SW480 (cell line): ENCODE measurements at regions not wholly inside any gene's neighbourhood (a gene's known extent, or its start where the extent isn't known, plus 50 kb on each side); places are given as distances from the start of the nearest gene placed in this dataset.

Experiments used
- DNase-seq: peaks from one replicate; pipeline ENCODE4 v3.0.0-alpha.2; 2016; ENCODE audit warnings: low spot score

DNA sequence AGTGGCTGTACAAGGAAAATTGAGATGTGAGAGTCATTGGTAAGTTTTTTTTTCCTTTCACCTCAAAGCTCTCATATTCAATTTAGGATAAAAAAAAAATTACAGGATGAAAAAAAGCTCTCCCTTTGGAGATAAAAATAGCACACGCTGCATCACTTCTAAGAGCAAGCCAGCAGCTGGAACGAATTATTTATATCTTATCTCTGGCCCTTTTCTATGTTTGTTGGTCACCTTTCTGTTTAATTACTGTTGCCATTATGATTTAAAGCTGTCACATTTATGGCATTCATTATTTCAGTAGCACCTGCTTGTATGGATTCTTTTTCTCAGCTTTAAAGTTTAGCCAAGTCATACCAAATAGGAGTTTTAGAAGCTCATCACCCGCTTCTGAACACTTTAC, 171.6 kb upstream of the PDZRN3 start:
- no peak for DNase-seq

DNA sequence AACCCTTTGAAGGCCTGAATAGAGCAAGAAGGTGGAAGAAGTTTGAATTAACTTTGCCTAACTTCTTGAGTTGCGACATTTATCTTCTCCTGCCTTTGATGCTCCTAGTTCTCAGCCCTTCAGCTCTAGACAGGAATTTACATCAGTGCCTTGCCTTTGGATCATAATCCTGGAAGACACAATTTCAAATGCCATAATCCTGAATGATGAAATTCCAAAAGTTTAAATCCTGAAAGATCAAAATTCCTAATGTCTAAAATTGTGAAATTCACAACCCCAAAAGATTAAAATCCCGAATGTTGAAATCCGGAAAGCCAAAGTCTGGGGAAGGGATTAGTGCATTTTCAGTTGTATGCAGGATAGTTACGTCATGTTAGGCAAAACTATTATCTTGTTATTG, 166.6 kb upstream of the PDZRN3 start:
- DNase-seq = no peak

DNA sequence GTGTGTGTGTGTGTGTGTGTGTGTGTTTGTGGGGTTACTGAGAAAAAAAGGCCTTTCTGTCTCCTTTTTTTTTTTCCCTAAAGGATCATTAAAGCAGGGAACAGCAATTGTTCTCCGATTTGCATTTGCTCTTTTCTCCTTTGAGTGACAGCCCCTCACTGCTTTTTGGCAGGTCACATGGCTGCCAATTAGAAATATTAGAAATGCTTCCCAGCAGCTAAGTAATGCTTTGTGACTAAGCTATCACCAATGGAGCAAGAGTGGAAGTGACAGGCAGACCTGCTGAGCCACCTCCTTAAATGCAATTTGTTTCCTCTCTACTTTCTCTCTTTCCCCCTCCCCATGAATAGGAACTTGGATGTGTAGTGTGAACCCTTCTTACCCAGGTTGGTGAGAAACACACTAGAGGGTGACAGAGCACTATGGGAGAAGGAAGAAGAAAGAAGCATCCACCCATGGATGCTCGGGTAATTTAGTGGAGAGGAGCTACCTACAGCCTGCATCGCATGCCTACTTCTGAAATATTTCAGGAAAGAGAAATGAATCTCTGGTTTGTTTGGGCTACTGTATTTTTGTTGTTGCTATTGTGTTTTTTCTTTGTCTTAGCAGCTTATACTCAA, 165.2 kb upstream of the PDZRN3 start:
- no peak for DNase-seq

DNA sequence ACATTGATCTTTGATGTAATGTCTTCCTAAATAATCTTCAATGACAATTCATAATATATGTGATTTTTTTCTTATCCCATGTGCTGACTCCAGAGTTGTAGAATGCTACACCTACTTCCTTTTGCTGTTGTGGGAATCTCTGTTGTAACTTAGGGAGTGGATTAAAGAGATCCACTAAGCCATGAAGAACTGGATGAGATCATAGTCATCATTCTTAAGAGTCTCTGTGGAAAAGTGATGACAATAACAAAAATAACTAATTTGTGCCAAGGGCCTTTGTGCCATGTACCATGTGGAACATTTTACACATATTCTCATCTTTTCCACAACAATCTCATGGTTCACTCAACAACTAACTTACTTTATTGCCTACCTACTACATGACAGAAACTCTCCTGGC, 162.9 kb upstream of the PDZRN3 start:
- no peak for DNase-seq

DNA sequence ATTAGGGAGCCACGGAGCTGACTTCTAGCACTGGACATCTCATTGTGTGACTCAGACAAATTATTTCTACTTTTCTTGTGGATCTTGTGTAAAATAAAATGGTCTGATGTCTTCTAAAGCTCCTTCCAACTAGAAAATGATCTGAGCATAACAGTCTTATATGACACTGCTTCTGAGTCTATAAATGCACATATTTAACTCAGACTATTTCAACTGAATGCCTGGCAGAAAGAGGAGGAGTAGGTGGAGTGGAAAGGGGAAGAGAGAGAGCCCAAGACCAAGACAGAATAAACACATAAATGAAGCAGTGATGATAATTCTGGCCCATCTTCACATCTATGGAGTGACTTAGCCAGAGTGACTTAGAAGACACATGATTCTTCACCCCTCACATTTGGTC, 162.3 kb upstream of the PDZRN3 start:
- no peak for DNase-seq

DNA sequence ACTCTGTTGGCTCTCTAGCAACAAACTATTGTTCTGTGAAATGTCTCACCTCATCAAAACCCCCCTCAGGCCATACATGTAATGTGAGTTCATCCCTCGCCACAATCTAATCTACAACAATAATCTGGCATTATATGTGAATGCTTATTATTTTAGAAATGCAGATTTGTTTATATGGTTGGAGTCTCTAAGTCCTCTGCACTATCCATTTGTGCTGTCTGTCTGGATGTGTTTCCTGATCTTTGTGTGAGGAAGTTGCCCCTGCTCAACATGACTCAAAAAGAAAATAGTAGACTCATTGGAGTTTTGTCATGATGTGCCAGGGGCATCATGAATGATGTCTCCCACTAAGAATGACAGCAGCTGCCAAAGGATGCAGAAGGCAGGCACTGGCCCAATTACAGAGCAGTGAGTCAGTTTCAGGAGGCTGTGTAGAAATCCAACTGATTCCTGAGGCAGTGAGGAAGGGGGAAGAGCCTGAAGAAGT, 161.6 kb upstream of the PDZRN3 start:
- DNase-seq = no peak

DNA sequence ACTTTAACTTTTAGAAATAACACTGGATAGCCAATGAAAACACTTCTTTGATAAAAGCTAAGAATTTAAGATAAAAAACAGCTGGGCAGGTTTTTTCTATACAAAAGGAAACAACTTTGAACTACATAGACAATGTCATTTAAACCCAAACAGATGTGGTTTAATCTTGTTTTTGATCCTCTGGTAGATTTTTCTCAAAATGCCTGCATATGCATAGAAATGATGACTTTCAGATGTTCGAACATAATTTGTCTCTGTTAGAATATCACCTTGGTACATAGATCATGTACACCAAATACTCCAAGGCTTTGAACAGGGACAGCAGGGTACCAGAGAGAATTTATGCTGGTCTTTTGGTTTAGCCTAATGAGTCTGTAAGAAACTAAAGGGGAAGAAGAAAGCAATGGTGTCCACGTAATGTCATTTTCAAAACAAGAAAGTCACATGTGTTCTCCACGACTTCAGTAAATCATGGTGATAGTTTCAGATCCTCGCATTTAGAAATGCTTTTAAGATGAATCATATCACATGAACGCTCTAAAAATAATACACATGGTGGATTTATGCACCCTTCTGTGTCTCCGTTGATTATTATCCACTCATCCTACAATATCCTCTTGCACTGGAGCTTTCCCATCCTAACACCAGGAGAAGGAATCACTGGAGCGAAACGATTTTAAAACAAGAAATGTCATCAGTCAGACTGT, 160.1 kb upstream of the PDZRN3 start:
- DNase-seq = no peak

DNA sequence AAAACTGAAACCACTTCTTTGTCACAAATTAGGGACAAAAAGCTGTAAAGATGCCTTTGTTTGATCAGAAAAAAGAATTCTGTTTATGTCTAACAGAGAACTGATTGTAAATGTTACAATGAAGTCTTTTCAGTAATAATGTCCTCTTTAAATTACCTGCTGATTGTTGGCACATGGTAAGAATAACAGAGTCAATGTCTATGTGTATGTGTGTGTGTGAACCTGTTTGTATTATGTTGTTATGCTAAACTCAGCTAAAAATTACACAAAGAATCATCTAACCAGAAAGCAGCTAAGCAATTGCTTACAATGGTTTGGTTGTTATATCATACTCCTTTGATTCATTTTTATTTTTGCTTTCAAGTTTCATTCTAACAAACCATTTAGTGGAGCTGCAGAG, 159.1 kb upstream of the PDZRN3 start:
- no peak for DNase-seq

DNA sequence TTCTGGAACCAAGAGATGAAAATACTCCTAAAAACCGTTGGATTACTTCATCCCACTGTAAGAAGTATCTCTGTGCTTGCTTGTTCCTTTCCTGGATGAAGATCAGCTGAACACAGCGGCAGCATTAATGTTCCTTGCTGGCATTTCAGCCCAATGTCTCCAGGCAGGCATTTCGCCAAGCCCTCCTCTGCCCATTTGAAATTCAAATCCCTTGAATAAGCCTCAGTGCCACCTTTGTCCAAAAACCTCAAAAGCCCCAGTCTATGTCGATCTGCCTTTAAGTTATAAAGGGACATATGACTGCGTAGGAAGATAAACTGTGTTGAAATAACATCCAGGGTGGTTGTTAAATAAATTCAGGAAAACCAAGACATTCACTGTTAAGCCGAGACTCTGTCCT, 156.8 kb upstream of the PDZRN3 start:
- no peak for DNase-seq

DNA sequence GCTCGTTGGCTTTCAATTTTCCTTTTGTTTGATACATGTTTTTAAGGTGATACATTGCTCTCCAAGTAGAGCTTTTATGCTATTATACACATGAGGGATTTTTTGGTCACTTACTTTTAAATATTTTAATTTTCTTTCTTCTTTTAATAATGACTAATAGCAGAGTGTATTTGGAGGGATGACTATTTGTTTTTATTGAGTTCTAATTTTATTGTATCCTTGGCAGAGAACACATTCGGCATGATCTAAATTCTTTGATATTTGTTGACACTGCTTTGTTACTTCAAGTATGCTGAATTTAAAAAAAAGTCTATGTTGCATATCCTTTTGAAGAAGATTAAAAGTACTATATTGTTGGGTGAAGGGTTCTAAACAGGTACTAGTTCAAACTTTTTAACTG, 149.9 kb upstream of the PDZRN3 start:
- DNase-seq = no peak

DNA sequence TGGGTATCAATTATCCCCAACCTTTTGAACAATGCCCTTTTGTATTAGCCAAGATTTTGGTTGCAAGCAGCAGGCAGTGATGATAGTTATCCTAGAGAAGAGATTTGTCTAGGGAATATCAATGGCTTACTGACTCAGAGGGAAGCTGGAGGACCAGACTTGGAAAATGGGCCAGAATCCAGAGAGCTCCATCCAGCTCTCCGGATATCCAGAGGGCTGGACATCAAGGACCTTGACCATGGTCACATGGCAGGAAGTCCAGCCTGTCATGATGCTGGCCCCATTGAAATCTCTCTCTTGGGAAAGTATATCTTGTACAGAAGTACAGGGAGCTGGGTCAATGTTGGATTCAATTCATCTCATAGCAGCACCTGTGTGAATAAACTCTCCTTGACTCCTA, 148.5 kb upstream of the PDZRN3 start:
- DNase-seq = no peak

DNA sequence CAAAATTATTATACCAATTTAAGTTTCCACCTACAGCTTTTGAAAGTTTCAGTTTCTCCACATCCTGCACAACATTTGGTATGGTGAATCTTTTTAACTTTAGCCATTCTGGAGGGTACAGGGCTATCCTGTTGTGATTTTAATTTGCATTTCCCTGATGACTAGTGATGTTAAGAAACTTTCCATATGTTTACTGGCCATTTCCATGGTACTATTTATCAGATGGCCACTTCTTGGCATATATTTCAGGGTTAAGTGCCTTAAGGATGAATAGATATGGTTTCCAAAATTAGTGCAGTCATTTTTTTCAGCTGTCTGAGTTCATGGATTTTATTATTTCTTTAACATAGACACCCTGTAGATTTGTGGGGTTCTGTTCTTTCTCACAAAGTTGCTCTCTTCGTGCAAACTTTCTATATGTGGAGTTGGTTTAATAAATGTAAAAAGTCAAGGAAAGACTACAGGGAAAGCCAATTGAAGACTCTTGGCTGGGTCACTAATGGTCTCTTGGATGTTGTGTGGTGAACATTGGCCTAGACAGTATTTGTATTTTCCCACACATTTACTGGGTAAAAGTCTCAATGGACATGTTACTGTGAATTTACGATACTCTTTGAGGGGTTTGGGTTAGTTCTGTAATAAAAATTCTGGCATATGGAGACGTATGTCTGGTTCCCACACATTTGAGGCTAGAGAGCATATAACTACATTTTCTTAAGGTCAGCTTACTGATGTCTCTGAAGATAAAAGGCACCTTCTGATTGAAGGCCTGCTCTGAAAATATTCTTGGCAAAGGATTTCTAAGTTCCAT, 147.5 kb upstream of the PDZRN3 start:
- DNase-seq = no peak

DNA sequence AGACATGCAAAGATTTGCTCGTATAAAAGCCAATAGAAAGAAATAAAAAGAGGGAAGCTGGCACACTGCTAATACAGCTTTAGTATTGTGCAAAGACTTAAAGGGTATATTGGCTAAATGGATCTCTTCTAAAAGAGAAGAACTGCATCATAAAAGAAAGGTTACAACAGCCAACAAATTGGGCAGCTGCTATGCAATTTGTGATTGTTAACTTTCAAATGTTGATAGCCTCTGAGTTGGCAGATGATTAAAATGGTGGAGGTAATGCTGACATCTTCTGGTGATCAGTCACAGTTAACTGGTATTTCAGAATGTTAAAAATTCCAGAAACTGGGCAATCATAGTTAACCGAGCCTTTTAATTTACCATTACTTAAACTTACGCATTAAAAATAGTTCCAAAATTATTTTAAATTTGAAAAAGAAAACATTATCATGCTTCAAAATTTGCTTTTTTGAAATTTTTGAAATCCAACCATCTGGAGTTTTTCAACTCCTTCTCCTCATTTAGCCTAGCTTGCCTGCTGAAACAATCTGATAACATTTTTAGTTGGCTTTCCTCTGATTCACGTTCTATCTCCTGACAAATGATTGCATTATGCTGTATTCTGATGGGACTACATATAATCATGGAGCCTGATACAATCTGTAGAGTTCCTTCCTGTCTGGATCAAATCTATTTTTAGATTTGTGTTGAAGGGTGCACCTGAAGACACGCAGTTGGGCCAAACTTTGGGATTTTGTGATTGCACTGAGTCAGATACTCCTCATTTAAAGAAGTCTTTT, 144.0 kb upstream of the PDZRN3 start:
- DNase-seq = no peak

DNA sequence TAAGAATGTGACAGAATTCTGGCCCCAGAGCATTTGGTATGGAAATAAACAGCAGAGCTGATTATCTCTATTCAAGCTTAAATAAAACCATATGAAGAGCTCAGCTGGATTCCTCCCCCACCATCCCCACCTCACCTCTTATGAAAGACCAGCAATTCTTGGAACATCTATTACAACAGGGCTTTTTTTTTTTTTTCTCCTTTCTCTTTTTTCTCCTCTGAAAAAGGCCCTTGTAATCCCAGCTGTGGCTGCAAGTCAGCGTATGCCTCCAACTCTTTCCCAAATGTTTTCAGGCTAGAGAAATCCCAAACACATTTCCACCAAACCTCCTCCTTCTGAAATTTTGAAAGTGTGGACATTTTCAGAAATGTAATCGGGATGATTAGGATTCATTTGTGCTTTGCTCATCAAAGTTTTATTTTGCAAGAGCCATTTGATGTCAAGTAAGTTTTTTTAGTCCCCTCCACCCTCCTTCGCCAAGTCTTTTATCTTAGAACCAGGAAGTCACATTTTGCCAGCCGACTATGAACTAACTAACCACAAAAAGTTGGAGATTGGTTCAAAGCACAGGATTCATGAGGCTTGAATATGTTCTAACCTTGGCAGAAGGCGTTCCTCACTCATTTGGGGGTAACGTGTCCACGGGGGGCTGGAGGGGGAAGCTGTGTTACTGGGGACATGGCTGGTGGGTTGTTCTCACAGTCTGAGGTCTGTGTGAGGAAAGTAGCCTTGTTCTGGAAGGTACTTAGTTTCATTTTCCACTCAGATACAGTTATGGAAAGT, 142.0 kb upstream of the PDZRN3 start:
- DNase-seq = peak; percentile 23

DNA sequence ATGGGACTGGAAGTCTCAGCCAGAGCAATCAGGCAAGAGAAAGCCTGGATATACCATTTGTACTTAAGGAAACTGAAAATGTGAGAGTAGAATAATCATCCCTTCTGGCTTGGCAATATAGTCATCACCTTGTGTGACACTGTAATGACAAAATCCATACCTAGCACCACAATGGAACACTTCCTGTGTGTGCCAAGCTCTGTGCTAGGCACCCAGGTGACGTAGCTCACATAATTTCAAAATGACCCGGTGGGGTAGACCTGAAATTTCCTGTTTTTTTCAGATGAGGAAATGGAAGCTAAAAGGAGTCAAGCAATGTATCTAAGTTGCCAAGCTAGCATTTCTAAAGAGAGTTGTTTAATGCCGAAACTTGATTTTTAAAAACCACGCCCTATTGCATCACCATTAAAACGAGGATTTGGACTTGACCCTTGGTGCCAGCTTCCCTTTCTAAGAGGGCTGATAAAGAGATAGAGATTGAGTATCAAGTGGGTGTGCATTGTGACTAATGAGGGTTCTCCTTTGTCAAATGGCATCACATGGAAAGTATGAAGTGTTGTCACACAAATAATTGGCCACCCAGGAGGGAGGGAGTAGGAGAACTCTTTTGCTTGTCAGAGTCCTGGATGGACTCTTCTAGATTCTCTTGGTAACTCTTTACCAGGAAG, 141.3 kb upstream of the PDZRN3 start:
- DNase-seq = no peak

DNA sequence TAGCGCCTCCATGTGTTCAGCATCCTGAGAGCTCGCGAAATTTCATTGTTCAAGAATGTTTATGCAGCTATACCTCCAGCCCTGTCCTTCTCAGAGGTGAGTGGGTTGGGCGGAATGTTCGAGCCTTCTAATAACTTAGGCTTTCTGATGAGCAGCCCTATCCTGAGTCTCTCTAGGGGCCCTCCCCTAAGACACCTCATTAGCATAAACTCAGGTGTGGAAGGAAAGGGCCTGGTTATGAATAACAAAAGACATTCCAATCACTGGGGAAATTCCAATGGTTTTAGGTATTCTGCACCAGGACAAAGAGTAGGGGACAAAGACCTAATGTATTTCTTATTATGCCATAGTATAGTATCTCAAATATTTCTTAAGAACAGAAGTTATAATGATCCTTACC, 138.1 kb upstream of the PDZRN3 start:
- no peak for DNase-seq

DNA sequence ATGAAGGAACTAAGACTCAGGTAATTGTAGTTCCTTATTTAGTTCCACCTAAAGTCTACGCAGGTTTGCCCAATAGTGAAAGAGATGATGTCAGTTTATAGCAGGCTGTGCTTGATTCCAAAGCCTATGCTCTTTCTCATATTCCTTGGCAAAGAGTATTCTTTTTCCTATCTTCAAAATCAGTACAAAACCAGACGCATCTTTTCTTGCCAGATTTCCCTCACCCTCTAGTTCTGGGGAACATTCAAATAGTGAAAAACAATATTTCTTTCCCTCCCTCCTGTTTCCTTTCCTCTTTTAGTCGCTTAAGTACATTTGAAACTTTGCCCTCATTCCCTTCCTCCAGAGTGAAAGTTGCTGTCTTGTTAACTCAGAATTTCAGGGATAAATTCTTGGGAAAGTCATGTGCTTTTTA, 134.6 kb upstream of the PDZRN3 start:
- no peak for DNase-seq

DNA sequence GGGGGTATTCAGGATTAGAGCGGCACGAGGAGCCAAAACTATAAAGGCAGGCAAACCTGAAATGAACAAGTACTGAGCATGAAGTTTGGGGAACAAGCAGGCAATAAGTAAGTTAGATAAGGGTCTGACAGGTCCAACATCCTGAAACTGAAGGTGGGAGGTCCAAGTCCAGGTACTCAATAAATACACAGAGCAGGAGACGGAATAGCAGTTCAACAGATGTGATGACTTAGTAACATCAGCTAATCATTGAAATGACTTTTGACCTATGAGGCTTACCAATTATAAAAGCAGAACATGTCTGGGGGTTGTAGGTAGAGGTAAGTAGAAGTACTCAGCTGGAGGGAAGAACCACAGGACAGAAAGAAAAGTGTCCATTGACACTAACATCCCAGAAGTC, 132.8 kb upstream of the PDZRN3 start:
- DNase-seq = no peak

DNA sequence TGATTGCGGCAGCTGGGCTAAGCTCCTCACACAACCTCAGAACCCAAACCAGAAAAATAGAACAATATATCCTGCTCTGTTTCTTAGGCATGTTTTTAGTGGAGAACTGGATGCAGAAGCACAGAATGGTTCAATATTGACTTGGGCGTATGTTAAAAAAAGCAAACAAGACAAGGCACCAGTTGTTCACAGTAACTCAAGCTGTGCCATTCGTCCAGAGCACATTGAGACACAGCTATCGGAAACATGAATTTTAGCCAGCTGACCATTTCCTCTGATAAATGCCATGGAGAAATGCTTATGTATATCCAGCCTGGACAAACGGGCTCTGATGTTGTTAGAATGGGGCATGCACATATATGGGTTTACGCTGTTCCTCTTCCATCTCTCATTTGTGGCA, 129.2 kb upstream of the PDZRN3 start:
- DNase-seq = no peak

DNA sequence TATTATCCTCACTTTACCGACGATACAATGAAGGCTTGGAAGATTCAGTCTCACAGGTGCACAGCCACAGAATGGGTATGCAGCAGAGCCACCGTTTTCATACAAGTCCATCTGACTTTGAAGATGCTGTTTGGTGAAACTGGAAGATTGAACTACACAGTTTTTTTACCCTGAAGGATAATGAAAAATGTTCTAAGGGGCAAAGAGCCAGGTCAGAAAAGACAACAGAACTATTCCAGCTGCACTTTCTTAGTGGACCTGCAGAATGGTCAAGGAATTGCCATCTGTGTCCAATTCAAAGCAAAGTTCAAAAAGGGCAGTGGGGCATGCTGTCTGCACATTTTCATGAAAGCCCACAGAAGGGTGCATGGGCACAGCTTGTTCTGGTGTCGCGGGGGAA, 127.6 kb upstream of the PDZRN3 start:
- no peak for DNase-seq

DNA sequence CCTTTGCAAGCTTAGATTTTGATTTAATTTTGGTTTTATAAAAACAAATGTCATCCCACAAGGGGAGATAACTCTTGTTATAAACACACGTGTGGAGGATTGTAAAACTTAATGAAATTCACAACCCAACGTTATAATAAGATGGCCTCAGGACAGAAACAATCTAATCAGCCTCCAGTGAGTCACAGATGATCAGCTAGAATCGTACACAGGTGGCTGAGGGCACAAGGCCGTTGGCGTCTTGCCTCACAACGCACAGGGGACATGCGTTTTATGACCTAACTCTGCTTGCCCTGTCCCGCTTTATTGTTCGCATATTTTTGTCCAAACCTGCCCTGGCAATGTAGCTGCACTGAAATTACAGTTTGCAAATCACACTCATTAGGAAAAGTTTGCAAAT, 121.9 kb upstream of the PDZRN3 start:
- DNase-seq = no peak
